ENCODE measurements at regions not wholly inside any gene's neighbourhood (a gene's known extent, or its start where the extent isn't known, plus 50 kb on each side); places are given as distances from the start of the nearest gene placed in this dataset.

- Histone ChIP-seq H3K9me3 (ENCODE audit: control insufficient read depth, low read length) (no peaks in the 10 kb centered on the region), H3K4me1 (ENCODE audit: control insufficient read depth, insufficient read depth, low read length) (no peaks in the 10 kb centered on the region), H3K9ac (ENCODE audit: low read length) (no peak overlapping the region), H3K4me3 (ENCODE audit: low read length) (no peak overlapping the region), H3K36me3 (ENCODE audit: control insufficient read depth, insufficient read depth, low read length, severe bottlenecking) (no peaks in the 10 kb centered on the region), H3K27me3 (replicated peaks; ENCODE audit: control insufficient read depth, insufficient read depth, low read length) (peaks cover 67% of the 10 kb centered on the region)
- DNase-seq (ENCODE audit: low read depth) = no peak
Measured at GRCh38 chr16:49926941-49927340, 71.0 kb upstream of the ZNF423 start.

GRCh38 chr16:49928176-49929041, 72.5 kb upstream of the ZNF423 start:
- DNase-seq (ENCODE audit: low read depth) = no peak
- Histone ChIP-seq H3K4me3 (ENCODE audit: low read length) (no peak overlapping the region), H3K9me3 (ENCODE audit: control insufficient read depth, low read length) (no peaks in the 10 kb centered on the region), H3K9ac (ENCODE audit: low read length) (no peak overlapping the region), H3K4me1 (ENCODE audit: control insufficient read depth, insufficient read depth, low read length) (no peaks in the 10 kb centered on the region), H3K36me3 (ENCODE audit: control insufficient read depth, insufficient read depth, low read length, severe bottlenecking) (no peaks in the 10 kb centered on the region), H3K27me3 (replicated peaks; ENCODE audit: control insufficient read depth, insufficient read depth, low read length) (peaks cover 63% of the 10 kb centered on the region)

- Histone ChIP-seq H3K9ac (ENCODE audit: low read length) (no peak overlapping the region), H3K4me1 (ENCODE audit: control insufficient read depth, insufficient read depth, low read length) (no peaks in the 10 kb centered on the region), H3K9me3 (ENCODE audit: control insufficient read depth, low read length) (no peaks in the 10 kb centered on the region), H3K4me3 (ENCODE audit: low read length) (no peak overlapping the region), H3K36me3 (ENCODE audit: control insufficient read depth, insufficient read depth, low read length, severe bottlenecking) (no peaks in the 10 kb centered on the region), H3K27me3 (replicated peaks; ENCODE audit: control insufficient read depth, insufficient read depth, low read length) (peaks cover 51% of the 10 kb centered on the region)
- no peak for DNase-seq (ENCODE audit: low read depth)
Measured at GRCh38 chr16:49929626-49930025, 73.7 kb upstream of the ZNF423 start.

GRCh38 chr16:49930841-49931240, 74.9 kb upstream of the ZNF423 start:
- no peak overlapping the region for H3K9ac ChIP-seq (ENCODE audit: low read length)
- H3K4me1 ChIP-seq (ENCODE audit: control insufficient read depth, insufficient read depth, low read length) = no peaks in the 10 kb centered on the region
- no peak for DNase-seq (ENCODE audit: low read depth)
- H3K36me3 ChIP-seq (ENCODE audit: control insufficient read depth, insufficient read depth, low read length, severe bottlenecking) = no peaks in the 10 kb centered on the region
- no peak overlapping the region for H3K4me3 ChIP-seq (ENCODE audit: low read length)
- H3K9me3 ChIP-seq (ENCODE audit: control insufficient read depth, low read length) = no peaks in the 10 kb centered on the region
- peaks cover 40% of the 10 kb centered on the region for H3K27me3 ChIP-seq (replicated peaks; ENCODE audit: control insufficient read depth, insufficient read depth, low read length)

GRCh38 chr16:49931266-49931665, 75.4 kb upstream of the ZNF423 start:
- DNase-seq (ENCODE audit: low read depth) = no peak
- peaks cover 40% of the 10 kb centered on the region for H3K27me3 ChIP-seq (replicated peaks; ENCODE audit: control insufficient read depth, insufficient read depth, low read length)
- no peak overlapping the region for H3K9ac ChIP-seq (ENCODE audit: low read length)
- no peaks in the 10 kb centered on the region for H3K9me3 ChIP-seq (ENCODE audit: control insufficient read depth, low read length)
- no peaks in the 10 kb centered on the region for H3K4me1 ChIP-seq (ENCODE audit: control insufficient read depth, insufficient read depth, low read length)
- H3K4me3 ChIP-seq (ENCODE audit: low read length) = no peak overlapping the region
- no peaks in the 10 kb centered on the region for H3K36me3 ChIP-seq (ENCODE audit: control insufficient read depth, insufficient read depth, low read length, severe bottlenecking)

GRCh38 chr16:49931916-49932315, 76.0 kb upstream of the ZNF423 start:
- Histone ChIP-seq H3K27me3 (replicated peaks; ENCODE audit: control insufficient read depth, insufficient read depth, low read length) (peaks cover 40% of the 10 kb centered on the region), H3K9ac (ENCODE audit: low read length) (no peak overlapping the region), H3K36me3 (ENCODE audit: control insufficient read depth, insufficient read depth, low read length, severe bottlenecking) (no peaks in the 10 kb centered on the region), H3K4me3 (ENCODE audit: low read length) (no peak overlapping the region), H3K9me3 (ENCODE audit: control insufficient read depth, low read length) (no peaks in the 10 kb centered on the region), H3K4me1 (ENCODE audit: control insufficient read depth, insufficient read depth, low read length) (no peaks in the 10 kb centered on the region)
- no peak for DNase-seq (ENCODE audit: low read depth)

- no peak for DNase-seq (ENCODE audit: low read depth)
- Histone ChIP-seq H3K9ac (ENCODE audit: low read length) (no peak overlapping the region), H3K4me3 (ENCODE audit: low read length) (no peak overlapping the region), H3K9me3 (ENCODE audit: control insufficient read depth, low read length) (no peaks in the 10 kb centered on the region), H3K4me1 (ENCODE audit: control insufficient read depth, insufficient read depth, low read length) (no peaks in the 10 kb centered on the region), H3K36me3 (ENCODE audit: control insufficient read depth, insufficient read depth, low read length, severe bottlenecking) (no peaks in the 10 kb centered on the region), H3K27me3 (replicated peaks; ENCODE audit: control insufficient read depth, insufficient read depth, low read length) (peaks cover 39% of the 10 kb centered on the region)
Measured at GRCh38 chr16:49932434-49932833, 76.5 kb upstream of the ZNF423 start.

- Histone ChIP-seq H3K9ac (ENCODE audit: low read length) (no peak overlapping the region), H3K9me3 (ENCODE audit: control insufficient read depth, low read length) (no peaks in the 10 kb centered on the region), H3K27me3 (replicated peaks; ENCODE audit: control insufficient read depth, insufficient read depth, low read length) (peaks cover 36% of the 10 kb centered on the region), H3K4me1 (ENCODE audit: control insufficient read depth, insufficient read depth, low read length) (no peaks in the 10 kb centered on the region), H3K36me3 (ENCODE audit: control insufficient read depth, insufficient read depth, low read length, severe bottlenecking) (no peaks in the 10 kb centered on the region), H3K4me3 (ENCODE audit: low read length) (no peak overlapping the region)
- DNase-seq (ENCODE audit: low read depth) = peak; percentile 52
Measured at GRCh38 chr16:49932946-49933345, 77.0 kb upstream of the ZNF423 start.

- H3K36me3 ChIP-seq (ENCODE audit: control insufficient read depth, insufficient read depth, low read length, severe bottlenecking) = no peaks in the 10 kb centered on the region
- no peak overlapping the region for H3K4me3 ChIP-seq (ENCODE audit: low read length)
- no peak for DNase-seq (ENCODE audit: low read depth)
- peaks cover 18% of the 10 kb centered on the region for H3K27me3 ChIP-seq (replicated peaks; ENCODE audit: control insufficient read depth, insufficient read depth, low read length)
- no peaks in the 10 kb centered on the region for H3K4me1 ChIP-seq (ENCODE audit: control insufficient read depth, insufficient read depth, low read length)
- H3K9ac ChIP-seq (ENCODE audit: low read length) = no peak overlapping the region
- H3K9me3 ChIP-seq (ENCODE audit: control insufficient read depth, low read length) = peaks cover under 1% of the 10 kb centered on the region
Measured at GRCh38 chr16:49936791-49937190, 80.9 kb upstream of the ZNF423 start.

GRCh38 chr16:49937886-49938285, 82.0 kb upstream of the ZNF423 start:
- no peak for DNase-seq (ENCODE audit: low read depth)
- H3K4me1 ChIP-seq (ENCODE audit: control insufficient read depth, insufficient read depth, low read length) = no peaks in the 10 kb centered on the region
- no peaks in the 10 kb centered on the region for H3K36me3 ChIP-seq (ENCODE audit: control insufficient read depth, insufficient read depth, low read length, severe bottlenecking)
- H3K4me3 ChIP-seq (ENCODE audit: low read length) = no peak overlapping the region
- H3K27me3 ChIP-seq (replicated peaks; ENCODE audit: control insufficient read depth, insufficient read depth, low read length) = peaks cover 18% of the 10 kb centered on the region
- H3K9ac ChIP-seq (ENCODE audit: low read length) = no peak overlapping the region
- peaks cover 4% of the 10 kb centered on the region for H3K9me3 ChIP-seq (ENCODE audit: control insufficient read depth, low read length)

GRCh38 chr16:49939495-49939894, 83.6 kb upstream of the ZNF423 start:
- H3K9me3 ChIP-seq (ENCODE audit: control insufficient read depth, low read length) = peaks cover 4% of the 10 kb centered on the region
- H3K4me3 ChIP-seq (ENCODE audit: low read length) = no peak overlapping the region
- H3K9ac ChIP-seq (ENCODE audit: low read length) = no peak overlapping the region
- H3K4me1 ChIP-seq (ENCODE audit: control insufficient read depth, insufficient read depth, low read length) = peaks cover 5% of the 10 kb centered on the region
- no peaks in the 10 kb centered on the region for H3K36me3 ChIP-seq (ENCODE audit: control insufficient read depth, insufficient read depth, low read length, severe bottlenecking)
- no peak for DNase-seq (ENCODE audit: low read depth)
- H3K27me3 ChIP-seq (replicated peaks; ENCODE audit: control insufficient read depth, insufficient read depth, low read length) = peaks cover 18% of the 10 kb centered on the region

Measured in adipocyte (in vitro differentiated cells).